ENCODE measurements at regions not wholly inside any gene's neighbourhood (a gene's known extent, or its start where the extent isn't known, plus 50 kb on each side); places are given as distances from the start of the nearest gene placed in this dataset.
"Not testable (repeated sequence)": the region's sequence is repeated elsewhere in the genome, so short reads cannot be mapped to it uniquely, and the experiment has no call there.

- no peak for DNase-seq (ENCODE audit: low read depth)
Observed at GRCh38 chr10:121134711-121135110, 283.5 kb downstream of the WDR11 start.

DNA sequence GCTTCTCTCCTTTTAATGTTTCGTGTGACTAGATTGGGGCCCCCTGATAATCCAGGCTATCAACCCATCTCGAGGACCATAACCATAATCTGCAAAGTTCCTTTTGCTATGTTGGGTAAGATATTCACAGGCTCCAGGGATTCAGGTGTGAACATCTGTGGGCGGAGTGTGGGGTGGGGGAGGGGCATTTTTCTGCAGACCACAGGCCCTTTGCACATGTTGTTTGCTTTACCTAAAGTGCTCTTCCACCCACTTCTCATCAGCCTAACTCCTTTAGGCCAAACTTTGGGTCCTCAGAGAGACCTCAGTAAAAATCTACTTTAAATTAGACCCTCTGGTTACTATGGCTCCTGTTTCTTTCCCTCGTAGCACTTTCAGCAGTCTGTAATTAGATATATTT is 284.4 kb downstream of the WDR11 start:
- DNase-seq (ENCODE audit: low read depth): no peak

DNA sequence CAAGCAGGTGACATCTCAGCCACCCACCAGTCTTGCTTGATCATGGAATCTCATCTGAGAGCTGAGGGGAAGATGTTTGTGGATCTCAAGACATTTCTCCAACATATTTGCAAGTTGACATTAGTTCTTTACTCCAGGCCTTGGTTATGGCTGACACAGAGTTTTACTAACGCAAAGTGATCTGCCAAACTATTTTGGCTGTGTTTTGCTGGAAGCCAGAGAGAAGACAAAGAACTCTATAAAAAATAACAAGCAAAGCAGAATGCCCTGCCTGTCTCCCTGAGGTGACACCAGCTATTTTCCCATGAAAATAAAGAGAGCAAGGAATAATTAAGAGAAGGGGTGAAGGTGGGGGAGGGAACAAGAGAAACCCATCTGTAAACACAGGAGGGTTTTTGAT is 286.4 kb downstream of the WDR11 start:
- no peak for DNase-seq (ENCODE audit: low read depth)

GRCh38 chr10:121138112-121138860 is 287.1 kb downstream of the WDR11 start:
- DNase-seq (ENCODE audit: low read depth): no peak

DNA sequence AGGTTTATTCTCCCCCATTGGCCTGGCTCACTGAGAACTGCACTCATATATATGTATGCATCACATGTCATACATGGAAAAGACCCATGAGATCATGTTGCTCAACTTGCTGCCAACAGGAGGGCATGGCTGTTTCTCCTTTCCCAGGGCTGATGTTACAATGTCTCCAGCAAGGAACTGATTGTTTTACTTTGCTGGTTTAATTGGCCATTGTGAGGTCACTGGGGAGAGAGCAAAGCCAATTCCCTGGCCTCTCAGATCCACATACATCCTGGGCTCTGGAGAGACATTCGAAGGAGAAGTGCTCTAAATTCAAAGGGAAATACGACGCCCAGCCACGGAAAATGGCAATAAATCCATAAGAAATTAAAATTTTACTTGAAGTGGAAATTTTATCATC is 287.8 kb downstream of the WDR11 start:
- DNase-seq (ENCODE audit: low read depth): no peak

- DNase-seq (ENCODE audit: low read depth): not testable (repeated sequence)
Observed at GRCh38 chr10:121145802-121146395, 294.7 kb downstream of the WDR11 start.

GRCh38 chr10:121148921-121149320 is 297.8 kb downstream of the WDR11 start:
- DNase-seq (ENCODE audit: low read depth): no peak

DNA sequence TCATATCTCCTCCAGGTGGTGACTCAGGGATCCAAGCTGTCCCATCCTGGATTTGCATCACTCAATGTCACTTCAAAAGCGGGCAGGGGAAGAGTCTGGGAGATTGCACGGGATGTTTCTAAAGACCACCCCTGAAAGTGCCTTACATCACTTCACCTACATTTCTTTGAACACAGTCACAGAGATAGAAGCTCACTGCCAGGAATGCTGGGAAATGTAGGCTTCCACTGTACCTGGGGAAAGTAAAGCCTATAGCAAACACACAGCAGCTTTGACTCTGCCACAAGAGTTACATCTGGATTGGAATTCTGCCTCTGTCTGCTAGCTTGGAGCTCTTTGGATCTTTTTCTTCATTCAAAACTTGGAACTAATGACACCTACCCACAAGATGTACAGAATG is 300.9 kb downstream of the WDR11 start:
- DNase-seq (ENCODE audit: low read depth): no peak

DNA sequence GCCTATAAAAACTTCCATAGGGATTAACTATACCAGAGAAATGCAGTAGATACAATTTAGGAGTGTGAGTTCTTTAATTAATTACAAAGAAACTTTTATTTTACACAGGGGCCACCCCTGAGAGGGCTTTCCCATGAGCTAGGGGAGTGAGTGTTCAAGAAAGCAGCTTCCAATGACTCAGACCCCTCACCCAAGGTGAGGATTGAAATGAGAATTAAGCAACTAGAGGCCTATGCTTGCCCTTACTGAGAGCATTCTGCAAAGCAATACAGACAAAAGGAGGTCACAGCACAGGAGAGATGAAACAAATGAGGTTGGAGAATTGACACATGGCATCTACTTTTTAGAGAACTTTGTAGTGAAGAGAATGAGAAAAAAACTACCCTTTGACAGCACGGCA is 301.8 kb downstream of the WDR11 start:
- DNase-seq (ENCODE audit: low read depth): no peak

DNA sequence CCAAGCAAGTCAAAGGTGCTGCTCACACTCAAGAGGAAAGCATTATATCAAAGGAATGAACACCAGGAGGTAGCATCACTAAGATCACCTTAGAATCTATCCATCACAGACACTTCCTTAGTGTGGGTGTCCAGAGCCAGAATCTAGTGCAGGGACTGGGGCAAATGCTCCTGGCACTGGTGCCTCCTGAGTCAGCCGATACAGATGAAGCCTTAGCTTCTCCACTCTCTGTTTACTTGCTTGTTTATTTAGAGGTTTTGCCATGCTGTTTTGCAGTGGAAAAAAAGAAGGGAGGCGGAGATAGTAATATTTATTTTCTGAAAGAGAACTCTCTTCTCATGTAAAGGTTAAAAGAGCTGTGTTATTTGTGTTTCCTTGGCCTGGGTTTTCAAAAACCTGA is 303.1 kb downstream of the WDR11 start:
- no peak for DNase-seq (ENCODE audit: low read depth)

- DNase-seq (ENCODE audit: low read depth): no peak
Observed at GRCh38 chr10:121154846-121155245, 303.7 kb downstream of the WDR11 start.

GRCh38 chr10:121155742-121156474 is 304.7 kb downstream of the WDR11 start:
- no peak for DNase-seq (ENCODE audit: low read depth)

- no peak for DNase-seq (ENCODE audit: low read depth)
Observed at GRCh38 chr10:121157998-121158397, 306.8 kb downstream of the WDR11 start.

DNA sequence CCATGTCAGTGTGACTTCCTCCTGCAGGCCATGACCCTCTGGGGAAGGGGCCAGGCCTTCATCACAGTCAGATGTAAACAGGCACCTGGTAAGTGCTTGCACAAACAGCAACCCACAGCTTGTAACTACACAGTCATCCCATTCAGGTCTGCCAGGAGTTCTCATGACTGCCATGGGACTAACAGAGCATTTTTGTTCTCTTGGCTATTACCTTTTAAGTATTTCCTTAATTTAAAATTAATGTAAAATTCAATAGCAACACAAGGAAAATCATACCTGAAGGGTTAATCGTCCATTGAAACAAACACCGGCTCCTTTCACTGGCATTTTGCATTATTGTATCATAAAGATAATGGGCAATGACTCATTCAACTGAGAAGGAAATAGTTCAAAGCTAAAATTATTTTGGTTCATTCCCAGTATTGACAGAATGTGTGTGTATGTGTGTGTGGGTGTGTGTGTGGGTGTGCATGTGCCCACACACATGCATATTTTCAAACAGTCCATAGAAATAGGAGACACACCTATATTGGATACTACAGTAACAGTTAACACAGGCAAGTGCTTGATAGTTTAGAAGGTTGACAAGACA is 307.9 kb downstream of the WDR11 start:
- DNase-seq (ENCODE audit: low read depth): no peak

DNA sequence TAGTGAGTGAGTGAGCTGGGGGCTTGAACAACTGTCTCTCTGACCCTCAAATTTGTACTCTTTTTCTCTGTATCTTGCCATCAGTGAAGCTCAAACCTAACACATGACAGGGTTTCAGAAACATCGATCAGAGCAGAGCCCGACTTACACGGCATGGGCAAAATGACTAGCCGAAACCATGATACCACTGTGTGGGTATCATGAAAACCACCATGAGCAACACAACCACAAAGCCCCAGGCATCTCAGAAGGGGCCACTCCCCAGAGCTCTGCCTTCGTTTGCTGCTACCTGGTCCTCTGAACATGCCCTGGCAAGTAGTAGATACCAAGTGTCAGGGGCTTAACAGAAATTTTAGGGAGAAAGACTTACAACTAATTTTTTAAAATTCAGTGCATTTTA is 308.5 kb downstream of the WDR11 start:
- no peak for DNase-seq (ENCODE audit: low read depth)

GRCh38 chr10:121165276-121165675 is 314.1 kb downstream of the WDR11 start:
- no peak for DNase-seq (ENCODE audit: low read depth)

- DNase-seq (ENCODE audit: low read depth): no peak
Observed at GRCh38 chr10:121167534-121168243, 316.5 kb downstream of the WDR11 start.

- no peak for DNase-seq (ENCODE audit: low read depth)
Observed at GRCh38 chr10:121168545-121169216, 317.5 kb downstream of the WDR11 start.

DNA sequence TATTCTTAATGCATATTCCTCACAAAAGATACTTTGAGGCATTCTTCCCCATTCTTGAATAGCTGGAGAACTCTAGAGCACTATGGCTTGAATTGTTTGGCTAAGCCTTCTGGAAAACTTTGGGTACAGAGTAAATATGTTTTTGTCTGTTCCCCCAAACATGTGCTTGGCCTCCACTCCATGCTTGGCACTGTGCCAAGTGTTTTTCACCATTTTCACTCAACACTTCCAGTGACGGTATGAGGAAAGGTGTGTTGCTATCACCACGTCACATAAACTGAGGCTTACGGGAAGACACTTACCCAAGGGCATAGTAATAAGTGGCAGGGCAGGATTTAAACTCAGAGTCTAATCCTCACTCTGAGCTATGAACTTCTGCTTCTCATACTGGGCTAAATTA is 318.2 kb downstream of the WDR11 start:
- DNase-seq (ENCODE audit: low read depth): no peak

- DNase-seq (ENCODE audit: low read depth): no peak
Observed at GRCh38 chr10:121171825-121172787, 320.9 kb downstream of the WDR11 start.

Data from EH (cell line).